Vagina (tissue), 2 donors: ENCODE measurements at regions not wholly inside any gene's neighbourhood (a gene's known extent, or its start where the extent isn't known, plus 50 kb on each side); places are given as distances from the start of the nearest gene placed in this dataset.

Source experiments
- DNase-seq, 2 donors: peaks; one replicate each; pipeline ENCODE4 v3.0.0-alpha.2; 2017; ENCODE audit errors: extremely low spot score in 2 of 2
- H3K27ac ChIP-seq: fragments of 200-600 bp; sonication (generic); one replicate; pipeline ENCODE4 v1.5.1; 2019
- H3K27me3 ChIP-seq: fragments of 200-600 bp; sonication (generic); one replicate; pipeline ENCODE4 v1.5.1; 2019
- H3K36me3 ChIP-seq, 2 donors: fragments of 200-600 bp; sonication (generic); one replicate each; pipeline ENCODE4 v1.5.1; 2017 to 2019
- H3K4me1 ChIP-seq: fragments of 200-600 bp; sonication (generic); one replicate; pipeline ENCODE4 v1.5.1; 2019
- H3K4me3 ChIP-seq, 2 donors: fragments of 200-600 bp; sonication (generic); 1 replicate in 1 of 2; 2 replicates in 1 of 2; pipeline ENCODE4 v1.5.1; 2016 to 2019
- H3K9me3 ChIP-seq: fragments of 200-600 bp; sonication (generic); one replicate; pipeline ENCODE4 v1.5.1; 2019
- POLR2A ChIP-seq, 2 donors: fragments of 450-650 bp; IDR thresholded peaks; one replicate each; pipeline ENCODE4 v1.6.1; 2017; ENCODE audit warnings: antibody characterized with exemption in 2 of 2, mild to moderate bottlenecking in 2 of 2, moderate library complexity in 2 of 2
- POLR2AphosphoS5 ChIP-seq, 2 donors: sonication (generic); formaldehyde crosslinking; IDR thresholded peaks; one replicate each; pipeline ENCODE4 v1.9.0; 2017; ENCODE audit warnings: antibody characterized with exemption in 2 of 2, mild to moderate bottlenecking in 2 of 2, low read depth in 1 of 2; ENCODE audit not compliant: insufficient read depth in 1 of 2
- intact Hi-C: fragments of 100-400 bp; cut with DNase I; formaldehyde crosslinking; loops from one replicate; pipeline ENCODE4 v1.15.1; 2023
- TF ChIP-seq, protein P1 (sequence below), 3 experiments: fragments of 450-650 bp in 2 of 3; fragments of 200-600 bp in 1 of 3; sonication (generic) in 1 of 3; IDR thresholded peaks; one replicate each; pipeline ENCODE4 v1.5.1; 2017 to 2019; ENCODE audit warnings: antibody characterized with exemption in 3 of 3, mild to moderate bottlenecking in 2 of 3, moderate library complexity in 2 of 3

DNA sequence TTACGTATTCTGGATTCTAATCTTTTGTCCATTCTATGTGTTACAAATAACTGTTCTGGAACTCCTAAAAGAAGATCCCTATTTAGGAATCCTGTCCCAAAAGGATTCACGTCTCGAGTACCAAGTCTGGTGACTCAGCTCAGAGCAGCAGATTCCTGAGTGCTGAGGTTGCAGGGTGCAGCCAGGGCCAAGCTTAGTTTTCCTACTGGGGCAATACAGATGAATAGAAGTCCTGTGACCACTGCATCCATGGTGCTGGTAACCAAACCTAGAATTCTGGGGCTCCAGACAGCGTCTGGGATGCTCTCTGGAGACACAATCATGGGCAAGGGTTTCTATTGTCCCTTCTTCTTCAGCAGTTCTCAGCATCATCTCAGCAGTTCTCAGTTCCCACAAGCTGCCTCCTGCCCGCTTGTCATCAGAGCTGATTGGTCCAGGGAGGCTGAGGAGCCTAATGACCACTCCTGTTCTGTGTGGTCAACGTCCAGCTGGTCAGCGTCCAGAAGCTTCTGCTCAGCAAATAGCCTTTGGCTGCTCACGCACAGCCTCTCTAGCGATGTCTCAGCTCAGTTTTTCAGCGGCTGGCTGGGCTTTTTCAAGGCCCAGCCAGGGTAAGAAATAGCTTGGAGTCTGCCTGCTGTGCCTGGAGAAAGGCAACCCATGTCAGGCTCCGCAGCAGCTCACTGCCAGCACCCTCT, 50.4 kb upstream of the C7orf33 start:
- Histone ChIP-seq H3K27ac (no peak overlapping the region), H3K27me3 (no peaks in the 10 kb centered on the region), H3K4me3 (no peak overlapping the region), H3K4me1 (no peaks in the 10 kb centered on the region), H3K36me3 (no peaks in the 10 kb centered on the region), H3K9me3 (no peaks in the 10 kb centered on the region)
- no peak for DNase-seq
- no peak for TF ChIP-seq POLR2AphosphoS5 (IDR thresholded peaks at IDR 0.05; ENCODE audit: insufficient read depth in 1 of 2, low read depth in 1 of 2)
- no peak for TF ChIP-seq POLR2A (IDR thresholded peaks at IDR 0.05)
- TF ChIP-seq, protein P1, sequence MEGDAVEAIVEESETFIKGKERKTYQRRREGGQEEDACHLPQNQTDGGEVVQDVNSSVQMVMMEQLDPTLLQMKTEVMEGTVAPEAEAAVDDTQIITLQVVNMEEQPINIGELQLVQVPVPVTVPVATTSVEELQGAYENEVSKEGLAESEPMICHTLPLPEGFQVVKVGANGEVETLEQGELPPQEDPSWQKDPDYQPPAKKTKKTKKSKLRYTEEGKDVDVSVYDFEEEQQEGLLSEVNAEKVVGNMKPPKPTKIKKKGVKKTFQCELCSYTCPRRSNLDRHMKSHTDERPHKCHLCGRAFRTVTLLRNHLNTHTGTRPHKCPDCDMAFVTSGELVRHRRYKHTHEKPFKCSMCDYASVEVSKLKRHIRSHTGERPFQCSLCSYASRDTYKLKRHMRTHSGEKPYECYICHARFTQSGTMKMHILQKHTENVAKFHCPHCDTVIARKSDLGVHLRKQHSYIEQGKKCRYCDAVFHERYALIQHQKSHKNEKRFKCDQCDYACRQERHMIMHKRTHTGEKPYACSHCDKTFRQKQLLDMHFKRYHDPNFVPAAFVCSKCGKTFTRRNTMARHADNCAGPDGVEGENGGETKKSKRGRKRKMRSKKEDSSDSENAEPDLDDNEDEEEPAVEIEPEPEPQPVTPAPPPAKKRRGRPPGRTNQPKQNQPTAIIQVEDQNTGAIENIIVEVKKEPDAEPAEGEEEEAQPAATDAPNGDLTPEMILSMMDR (IDR thresholded peaks at IDR 0.05), result no peak
- intact Hi-C loops, result no loop called here
